ENCODE measurements at regions not wholly inside any gene's neighbourhood (a gene's known extent, or its start where the extent isn't known, plus 50 kb on each side); places are given as distances from the start of the nearest gene placed in this dataset.
"Not testable (repeated sequence)": the region's sequence is repeated elsewhere in the genome, so short reads cannot be mapped to it uniquely, and the experiment has no call there.

- not testable (repeated sequence) for TF ChIP-seq PRDM15 (CRISPR knock-in tag; IDR thresholded peaks at IDR 0.05); CTCF (IDR thresholded peaks at IDR 0.05 in 2 of 3, conservative IDR thresholded peaks at IDR 0.05 in 1 of 3; ENCODE audit: control insufficient read depth in 2 of 3, extremely low read depth in 1 of 3, insufficient read depth in 1 of 3, low read depth in 3 of 3, low read length in 3 of 3); ZNF592 (IDR thresholded peaks at IDR 0.05); GABPA (IDR thresholded peaks at IDR 0.05; ENCODE audit: low read depth); PAX5 (IDR thresholded peaks at IDR 0.05; ENCODE audit: borderline replicate concordance, low read depth, low read length); JUNB (IDR thresholded peaks at IDR 0.05); ZNF274 (IDR thresholded peaks at IDR 0.05; ENCODE audit: insufficient read depth, insufficient read length)
Measured at GRCh38 chr5:152038856-152039255, 114.2 kb upstream of the GLRA1 start.
